Nephron (organoid): ENCODE measurements at regions not wholly inside any gene's neighbourhood (a gene's known extent, or its start where the extent isn't known, plus 50 kb on each side); places are given as distances from the start of the nearest gene placed in this dataset.
A peak's percentile ranks its signal among the peaks of the same experiment; 100 is the strongest.

Experiments
- H3K27ac Mint-ChIP-seq, 3 experiments: 2 replicates each; pipeline ENCODE4 v1.8.0; 2020; ENCODE audit warnings: mixed read lengths in 3 of 3, mild to moderate bottlenecking in 2 of 3, moderate library complexity in 1 of 3
- H3K27me3 Mint-ChIP-seq: 2 replicates; pipeline ENCODE4 v1.8.0; 2021; ENCODE audit warnings: low read depth, mild to moderate bottlenecking, moderate library complexity, mixed read lengths
- H3K36me3 Mint-ChIP-seq: 2 replicates; pipeline ENCODE4 v1.8.0; 2020; ENCODE audit warnings: low read depth, mixed read lengths
- H3K4me1 Mint-ChIP-seq: 2 replicates; pipeline ENCODE4 v1.8.0; 2020; ENCODE audit warnings: mixed read lengths
- H3K4me3 Mint-ChIP-seq, 3 experiments: 2 replicates each; pipeline ENCODE4 v1.8.0; 2020; ENCODE audit warnings: mild to moderate bottlenecking in 3 of 3, mixed read lengths in 3 of 3, moderate library complexity in 2 of 3
- H3K9me3 Mint-ChIP-seq: 2 replicates; pipeline ENCODE4 v1.8.0; 2020; ENCODE audit warnings: mixed read lengths
- TF ChIP-seq, protein P1 (sequence below), 3 experiments: fragments of 200-600 bp; sonication (generic); IDR thresholded peaks; one replicate each; pipeline ENCODE4 v1.5.0; 2021; ENCODE audit warnings: antibody characterized with exemption in 3 of 3; ENCODE audit not compliant: unreplicated experiment in 3 of 3

DNA sequence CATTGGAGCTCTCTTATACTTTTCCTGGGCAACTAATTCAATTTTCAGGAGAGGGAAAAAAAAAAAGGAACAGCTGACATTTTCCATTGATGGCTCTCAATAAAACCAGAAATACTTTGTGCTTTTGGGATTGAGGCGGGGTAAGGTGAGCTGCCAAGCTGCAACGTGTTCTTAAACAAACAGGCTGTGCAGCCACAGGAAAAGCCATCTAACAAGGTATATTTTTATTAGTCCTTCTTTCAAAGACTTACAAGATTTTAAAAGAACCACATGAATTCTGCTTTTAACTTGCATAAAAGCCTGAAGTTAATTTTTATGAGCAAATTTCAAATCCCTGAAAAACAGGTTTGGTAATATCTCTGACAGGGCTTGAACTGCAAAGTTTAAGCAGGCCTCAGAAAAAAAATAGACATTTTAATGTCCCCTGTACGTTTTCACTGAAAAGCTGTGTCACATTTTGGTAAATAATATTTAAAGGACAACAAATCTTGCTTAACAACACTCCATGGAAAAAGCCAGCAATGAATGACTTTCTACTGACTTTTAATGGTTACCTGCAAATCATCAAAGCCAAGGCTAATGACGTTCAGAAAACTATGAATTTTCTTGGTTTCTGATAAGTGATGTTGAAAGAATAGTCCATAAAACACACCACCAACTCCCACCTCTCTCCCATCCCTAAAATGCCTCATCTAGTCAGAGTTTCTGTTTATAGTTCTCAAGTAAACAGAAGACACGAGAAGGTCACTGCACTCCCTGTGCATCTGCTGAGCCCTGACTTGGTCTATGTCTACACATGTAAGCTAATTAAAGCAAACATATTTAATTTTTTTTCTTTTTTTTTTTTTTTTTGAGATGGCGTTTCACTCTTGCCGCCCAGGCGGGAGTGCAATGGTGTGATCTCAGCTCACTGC, 433.6 kb downstream of the PIK3R1 start:
- TF ChIP-seq, protein P1, sequence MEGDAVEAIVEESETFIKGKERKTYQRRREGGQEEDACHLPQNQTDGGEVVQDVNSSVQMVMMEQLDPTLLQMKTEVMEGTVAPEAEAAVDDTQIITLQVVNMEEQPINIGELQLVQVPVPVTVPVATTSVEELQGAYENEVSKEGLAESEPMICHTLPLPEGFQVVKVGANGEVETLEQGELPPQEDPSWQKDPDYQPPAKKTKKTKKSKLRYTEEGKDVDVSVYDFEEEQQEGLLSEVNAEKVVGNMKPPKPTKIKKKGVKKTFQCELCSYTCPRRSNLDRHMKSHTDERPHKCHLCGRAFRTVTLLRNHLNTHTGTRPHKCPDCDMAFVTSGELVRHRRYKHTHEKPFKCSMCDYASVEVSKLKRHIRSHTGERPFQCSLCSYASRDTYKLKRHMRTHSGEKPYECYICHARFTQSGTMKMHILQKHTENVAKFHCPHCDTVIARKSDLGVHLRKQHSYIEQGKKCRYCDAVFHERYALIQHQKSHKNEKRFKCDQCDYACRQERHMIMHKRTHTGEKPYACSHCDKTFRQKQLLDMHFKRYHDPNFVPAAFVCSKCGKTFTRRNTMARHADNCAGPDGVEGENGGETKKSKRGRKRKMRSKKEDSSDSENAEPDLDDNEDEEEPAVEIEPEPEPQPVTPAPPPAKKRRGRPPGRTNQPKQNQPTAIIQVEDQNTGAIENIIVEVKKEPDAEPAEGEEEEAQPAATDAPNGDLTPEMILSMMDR (IDR thresholded peaks at IDR 0.05; ENCODE audit: unreplicated experiment in 3 of 3), result no peak
- H3K36me3 Mint-ChIP-seq, result no peaks in the 10 kb centered on the region
- no peak overlapping the region for H3K4me3 Mint-ChIP-seq
- no peaks in the 10 kb centered on the region for H3K27me3 Mint-ChIP-seq
- H3K9me3 Mint-ChIP-seq, result no peaks in the 10 kb centered on the region
- peak overlapping the region; percentile 85 to 95 (median 94) for H3K27ac Mint-ChIP-seq
- peaks cover 55% of the 10 kb centered on the region for H3K4me1 Mint-ChIP-seq

DNA sequence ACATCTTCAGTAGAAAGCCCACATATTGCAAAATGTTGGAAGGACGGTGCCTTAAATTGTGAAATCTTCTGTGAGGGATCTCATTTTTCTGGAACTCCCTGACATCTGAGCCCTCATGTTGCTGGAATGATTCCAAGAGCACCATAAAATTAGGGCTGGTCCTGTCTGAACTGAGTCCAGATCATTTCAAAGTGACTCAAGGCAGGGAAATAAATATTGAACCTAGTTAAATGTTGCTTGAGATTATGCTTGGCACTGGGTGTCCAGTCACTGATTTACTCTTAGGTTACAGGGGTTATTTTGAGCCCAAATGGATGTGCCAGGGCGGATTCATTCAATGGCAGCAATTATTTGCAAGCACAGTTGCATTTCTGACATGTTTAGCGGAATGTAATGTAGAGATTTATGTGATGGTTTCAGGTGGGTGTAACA, 437.0 kb downstream of the PIK3R1 start:
- H3K27ac Mint-ChIP-seq, result peak overlapping the region; percentile 86 to 97 (median 95)
- no peaks in the 10 kb centered on the region for H3K36me3 Mint-ChIP-seq
- H3K9me3 Mint-ChIP-seq, result no peaks in the 10 kb centered on the region
- H3K4me3 Mint-ChIP-seq, result no peak overlapping the region
- TF ChIP-seq, protein P1 (IDR thresholded peaks at IDR 0.05; ENCODE audit: unreplicated experiment in 3 of 3), result no peak
- H3K4me1 Mint-ChIP-seq, result peaks cover 51% of the 10 kb centered on the region
- H3K27me3 Mint-ChIP-seq, result no peaks in the 10 kb centered on the region

DNA sequence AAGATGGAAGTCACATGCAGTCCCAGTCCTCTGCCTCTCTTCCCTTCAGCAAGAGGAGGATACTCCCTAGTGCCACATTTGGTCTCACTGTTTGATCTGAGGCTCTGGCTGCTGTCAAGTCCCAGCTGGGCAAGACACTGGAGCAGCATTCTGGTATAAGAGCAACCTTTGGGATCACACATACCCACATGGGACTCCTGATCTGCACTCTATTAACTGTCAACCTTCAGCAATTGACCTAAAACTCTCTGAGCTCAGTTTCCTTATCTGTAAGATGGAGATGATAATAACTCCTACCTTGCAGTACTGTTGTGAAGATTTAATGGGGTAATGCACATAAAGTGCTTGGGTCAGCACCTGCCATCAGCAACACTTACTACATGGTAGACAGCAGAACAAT, 437.9 kb downstream of the PIK3R1 start:
- Mint-ChIP-seq H3K27ac (peak overlapping the region; percentile 86 to 97 (median 95)), H3K4me1 (peaks cover 60% of the 10 kb centered on the region), H3K9me3 (no peaks in the 10 kb centered on the region), H3K36me3 (no peaks in the 10 kb centered on the region), H3K27me3 (no peaks in the 10 kb centered on the region), H3K4me3 (no peak overlapping the region)
- TF ChIP-seq, protein P1 (IDR thresholded peaks at IDR 0.05; ENCODE audit: unreplicated experiment in 3 of 3), result no peak

DNA sequence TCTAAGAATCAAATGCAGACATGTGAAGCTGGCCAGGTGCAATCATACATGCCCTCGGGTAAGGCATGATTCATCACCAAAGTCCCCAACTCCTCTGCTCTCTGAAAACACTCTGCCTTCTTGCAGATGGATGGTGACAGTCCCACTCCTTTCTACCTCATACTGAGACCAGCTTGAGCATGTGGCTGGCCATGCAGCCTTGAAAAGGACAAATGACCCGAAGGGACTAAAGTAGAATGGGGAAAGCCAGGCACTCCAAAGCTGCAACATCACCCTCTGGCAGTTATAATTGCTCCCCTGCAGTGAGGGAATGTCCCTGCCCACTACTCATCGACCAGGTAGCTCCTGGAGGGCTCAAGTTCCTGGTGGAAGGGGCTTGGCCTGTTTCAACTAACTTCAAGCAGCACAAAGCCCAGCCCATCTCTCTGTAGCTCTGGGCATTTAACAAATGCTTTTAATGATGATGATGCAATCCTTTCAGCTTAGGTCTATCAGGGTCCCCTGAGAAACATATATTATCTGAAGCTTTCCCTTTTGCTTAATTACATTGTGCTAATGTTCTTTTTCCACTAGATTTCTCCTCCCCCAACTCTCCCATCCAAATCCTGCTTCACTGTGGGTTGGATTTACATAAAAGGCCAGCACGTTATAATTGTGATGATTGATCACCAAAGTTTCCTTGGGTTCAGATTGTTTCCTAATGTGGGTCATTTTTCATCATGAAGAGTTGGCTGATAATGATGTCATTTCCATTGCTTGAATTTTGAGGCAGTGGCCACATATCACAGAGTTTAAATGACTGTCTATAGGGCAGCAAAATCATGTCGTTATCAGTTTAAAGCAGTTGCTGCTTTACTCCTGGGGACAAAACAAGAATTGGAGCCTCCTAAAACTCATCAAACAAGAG, 436.5 kb upstream of the SLC30A5 start:
- TF ChIP-seq, protein P1 (IDR thresholded peaks at IDR 0.05; ENCODE audit: unreplicated experiment in 3 of 3), result no peak
- Mint-ChIP-seq H3K9me3 (no peaks in the 10 kb centered on the region), H3K27ac (peak overlapping the region; percentile 54 to 85 (median 68)), H3K27me3 (peaks cover 4% of the 10 kb centered on the region), H3K4me1 (peaks cover 36% of the 10 kb centered on the region), H3K36me3 (no peaks in the 10 kb centered on the region), H3K4me3 (no peak overlapping the region)

DNA sequence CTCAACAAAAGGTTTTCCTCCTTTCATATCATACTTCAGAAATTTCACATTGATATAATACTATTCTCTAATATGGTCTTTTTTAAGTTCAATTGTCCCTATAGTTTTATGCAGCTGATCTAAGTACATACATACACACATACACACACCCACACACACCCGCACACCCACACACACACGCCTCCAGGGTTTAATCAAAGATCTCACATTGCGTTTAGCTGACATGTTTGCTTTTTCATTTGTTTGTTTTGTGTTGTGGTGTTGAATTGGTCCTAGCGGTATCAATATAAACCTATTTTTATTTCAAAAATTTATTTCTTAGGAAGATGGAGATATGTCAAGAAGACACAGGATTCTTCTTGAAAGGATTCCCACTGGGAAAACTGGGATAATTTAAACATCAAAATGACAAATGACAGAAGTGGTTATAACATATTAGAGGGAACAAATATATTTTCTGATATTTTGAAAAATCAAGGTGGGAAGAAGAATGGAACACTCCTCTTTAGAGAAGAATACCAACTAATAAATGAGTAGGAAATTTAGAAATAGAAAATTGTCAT, 434.9 kb upstream of the SLC30A5 start:
- TF ChIP-seq, protein P1 (IDR thresholded peaks at IDR 0.05; ENCODE audit: unreplicated experiment in 3 of 3), result no peak
- Mint-ChIP-seq H3K36me3 (no peaks in the 10 kb centered on the region), H3K27me3 (peaks cover 4% of the 10 kb centered on the region), H3K4me3 (no peak overlapping the region), H3K4me1 (peaks cover 21% of the 10 kb centered on the region), H3K9me3 (no peaks in the 10 kb centered on the region), H3K27ac (peak overlapping the region; percentile 45 to 85 (median 68))
